ENCODE measurements at regions not wholly inside any gene's neighbourhood (a gene's known extent, or its start where the extent isn't known, plus 50 kb on each side); places are given as distances from the start of the nearest gene placed in this dataset.

- H3K9me3 Mint-ChIP-seq: peaks cover 9 to 12% of the 10 kb centered on the region in 2 donors
- H3K27ac Mint-ChIP-seq: no peak overlapping the region
- ATAC-seq (replicated peaks in 1 of 2) (no peak), DNase-seq (no peak)
- H3K4me1 Mint-ChIP-seq (ENCODE audit: low read depth): peaks cover 8% of the 10 kb centered on the region
- H3K36me3 Mint-ChIP-seq (ENCODE audit: insufficient read depth in 2 of 2): no peaks in the 10 kb centered on the region
- H3K4me3 Mint-ChIP-seq: no peak overlapping the region
- no peaks in the 10 kb centered on the region for H3K27me3 Mint-ChIP-seq (ENCODE audit: low read depth)
Measured at GRCh38 chr4:22072726-22073125, 124.2 kb upstream of the KCNIP4 start.

GRCh38 chr4:22072240-22072639, 123.7 kb upstream of the KCNIP4 start:
- H3K36me3 Mint-ChIP-seq (ENCODE audit: insufficient read depth in 2 of 2): no peaks in the 10 kb centered on the region
- H3K27ac Mint-ChIP-seq: no peak overlapping the region
- H3K4me3 Mint-ChIP-seq: no peak overlapping the region
- H3K9me3 Mint-ChIP-seq: peaks cover 7 to 12% of the 10 kb centered on the region in 2 donors
- peaks cover 8% of the 10 kb centered on the region for H3K4me1 Mint-ChIP-seq (ENCODE audit: low read depth)
- ATAC-seq (replicated peaks in 1 of 2): peak; percentile 24 to 28
- no peak for DNase-seq
- H3K27me3 Mint-ChIP-seq (ENCODE audit: low read depth): no peaks in the 10 kb centered on the region

DNA sequence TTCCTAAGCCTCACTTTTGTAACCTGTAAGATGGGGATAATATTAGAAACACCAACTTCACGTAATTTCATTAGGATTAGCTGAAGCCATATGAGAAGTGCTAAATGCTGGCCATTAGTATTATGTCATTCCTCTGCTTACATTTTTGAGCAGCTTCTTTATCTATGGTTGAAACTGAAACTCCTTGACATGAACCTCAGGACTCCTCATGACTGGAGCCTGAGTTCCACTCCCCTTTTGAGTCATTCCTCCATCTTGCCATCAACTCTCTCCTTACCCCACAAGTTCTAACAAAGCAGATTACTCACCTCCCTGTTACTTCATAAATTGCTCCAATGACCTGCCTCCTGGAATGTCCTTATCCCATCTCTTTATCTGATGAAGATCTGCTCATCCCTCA, 123.2 kb upstream of the KCNIP4 start:
- Mint-ChIP-seq H3K4me3 (no peak overlapping the region), H3K36me3 (ENCODE audit: insufficient read depth in 2 of 2) (no peaks in the 10 kb centered on the region), H3K4me1 (ENCODE audit: low read depth) (peaks cover 8% of the 10 kb centered on the region), H3K27me3 (ENCODE audit: low read depth) (no peaks in the 10 kb centered on the region), H3K9me3 (peaks cover 7 to 12% of the 10 kb centered on the region in 2 donors), H3K27ac (no peak overlapping the region)
- ATAC-seq (replicated peaks in 1 of 2) (peak; percentile 53 to 60), DNase-seq (peak in 1 of 2 donors; percentile 1)

DNA sequence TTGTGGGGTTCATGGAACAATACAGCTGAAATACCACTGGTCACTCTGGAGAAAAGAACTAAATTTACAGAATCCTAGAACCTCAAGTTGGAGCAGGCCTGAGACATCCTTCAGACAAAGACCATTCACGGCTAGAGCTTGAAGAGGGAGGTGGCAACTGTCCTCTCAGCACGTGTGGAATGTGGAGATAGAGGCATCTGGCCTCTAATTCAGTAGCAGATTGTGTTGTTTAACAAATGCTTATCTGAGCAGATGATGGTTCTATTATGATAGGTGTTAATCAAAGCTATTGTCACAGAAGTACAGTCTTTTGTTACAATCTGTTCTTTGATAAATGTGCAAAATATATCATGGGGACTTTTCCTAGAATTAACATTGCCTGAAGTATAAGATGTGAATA, 121.7 kb upstream of the KCNIP4 start:
- no peak for ATAC-seq (replicated peaks in 1 of 2)
- H3K27me3 Mint-ChIP-seq (ENCODE audit: low read depth): no peaks in the 10 kb centered on the region
- H3K27ac Mint-ChIP-seq: no peak overlapping the region
- peaks cover 8% of the 10 kb centered on the region for H3K4me1 Mint-ChIP-seq (ENCODE audit: low read depth)
- DNase-seq: no peak
- H3K4me3 Mint-ChIP-seq: no peak overlapping the region
- peaks cover 4 to 9% of the 10 kb centered on the region in 2 donors for H3K9me3 Mint-ChIP-seq
- H3K36me3 Mint-ChIP-seq (ENCODE audit: insufficient read depth in 2 of 2): no peaks in the 10 kb centered on the region

DNA sequence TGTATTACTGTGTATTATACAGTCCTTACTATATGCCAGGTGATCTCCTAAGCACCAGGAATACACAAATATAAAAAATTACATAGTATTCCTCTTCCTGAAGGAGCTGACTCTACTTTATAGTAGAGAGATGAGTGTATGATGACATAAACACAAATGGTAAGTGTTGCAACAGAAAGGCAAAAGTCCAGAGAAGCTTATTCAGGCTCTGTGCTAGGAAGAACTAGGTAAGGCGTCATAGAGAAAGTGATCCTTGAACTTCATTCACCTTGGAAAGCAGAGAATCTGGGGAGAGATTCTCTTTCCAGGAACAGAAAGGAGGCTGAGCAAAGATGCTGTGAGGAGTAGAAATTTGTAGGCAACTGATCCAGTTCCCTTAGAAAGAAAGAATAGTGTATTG, 115.0 kb upstream of the KCNIP4 start:
- H3K27me3 Mint-ChIP-seq (ENCODE audit: low read depth): no peaks in the 10 kb centered on the region
- H3K9me3 Mint-ChIP-seq: peaks cover 2 to 6% of the 10 kb centered on the region in 2 donors
- DNase-seq: no peak
- no peaks in the 10 kb centered on the region for H3K4me1 Mint-ChIP-seq (ENCODE audit: low read depth)
- no peak overlapping the region for H3K27ac Mint-ChIP-seq
- H3K36me3 Mint-ChIP-seq (ENCODE audit: insufficient read depth in 2 of 2): no peaks in the 10 kb centered on the region
- H3K4me3 Mint-ChIP-seq: no peak overlapping the region
- no peak for ATAC-seq (replicated peaks in 1 of 2)

GRCh38 chr4:22062676-22063075, 114.1 kb upstream of the KCNIP4 start:
- H3K27ac Mint-ChIP-seq: no peak overlapping the region
- no peak for DNase-seq
- no peaks in the 10 kb centered on the region for H3K36me3 Mint-ChIP-seq (ENCODE audit: insufficient read depth in 2 of 2)

DNA sequence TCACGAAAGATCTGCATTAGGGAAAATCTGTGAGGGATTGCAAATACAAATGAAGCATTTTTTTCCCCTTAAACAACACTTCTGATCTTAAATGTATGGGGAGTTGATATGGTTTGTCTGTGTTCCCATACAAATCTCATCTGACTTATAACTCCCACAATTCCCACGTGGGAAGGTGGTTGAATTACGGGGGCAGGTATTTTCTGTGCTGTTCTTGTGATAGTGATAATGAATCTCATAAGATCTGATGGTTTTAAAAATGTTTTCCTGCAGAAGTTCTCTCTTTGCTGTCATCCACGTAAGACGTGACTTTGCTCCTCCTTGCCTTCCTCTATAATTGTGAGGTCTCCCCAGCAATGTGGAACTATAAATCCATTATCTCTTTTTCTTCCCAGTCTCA, 107.4 kb upstream of the KCNIP4 start:
- DNase-seq (no peak), ATAC-seq (replicated peaks in 1 of 2) (no peak)
- peaks cover 12 to 16% of the 10 kb centered on the region in 2 donors for H3K9me3 Mint-ChIP-seq
- no peak overlapping the region for H3K4me3 Mint-ChIP-seq
- H3K36me3 Mint-ChIP-seq (ENCODE audit: insufficient read depth in 2 of 2): peaks cover 0 to 2% of the 10 kb centered on the region in 2 donors
- H3K27me3 Mint-ChIP-seq (ENCODE audit: low read depth): no peaks in the 10 kb centered on the region
- no peaks in the 10 kb centered on the region for H3K4me1 Mint-ChIP-seq (ENCODE audit: low read depth)
- H3K27ac Mint-ChIP-seq: no peak overlapping the region

More at GRCh38 chr4:22062676-22063075, 114.1 kb upstream of the KCNIP4 start:
- ATAC-seq (replicated peaks in 1 of 2): no peak
- H3K9me3 Mint-ChIP-seq: peaks cover 2 to 8% of the 10 kb centered on the region in 2 donors
- H3K4me3 Mint-ChIP-seq: no peak overlapping the region
- H3K27me3 Mint-ChIP-seq (ENCODE audit: low read depth): no peaks in the 10 kb centered on the region
- H3K4me1 Mint-ChIP-seq (ENCODE audit: low read depth): no peaks in the 10 kb centered on the region

DNA sequence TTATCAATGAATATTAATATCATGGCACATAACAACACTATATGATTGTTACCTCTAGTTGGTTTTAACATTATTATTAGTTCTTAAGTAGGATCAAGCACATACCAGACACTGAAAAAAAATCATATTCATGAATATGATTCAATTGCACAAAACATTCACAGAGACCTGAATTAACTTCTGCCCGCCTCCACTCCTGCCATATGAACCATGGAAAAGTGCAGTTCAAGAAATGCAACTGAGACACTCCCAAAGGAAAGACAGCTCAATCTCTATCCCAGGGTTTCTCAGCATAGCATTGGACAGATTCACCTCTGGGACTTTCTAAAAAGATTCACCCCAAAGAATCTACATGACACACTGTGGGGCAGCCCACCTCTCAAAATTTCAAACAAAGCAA, 103.5 kb upstream of the KCNIP4 start:
- Mint-ChIP-seq H3K4me1 (ENCODE audit: low read depth) (no peaks in the 10 kb centered on the region), H3K9me3 (peaks cover 12 to 13% of the 10 kb centered on the region in 2 donors), H3K27ac (no peak overlapping the region), H3K27me3 (ENCODE audit: low read depth) (no peaks in the 10 kb centered on the region), H3K36me3 (ENCODE audit: insufficient read depth in 2 of 2) (peaks cover 0 to 2% of the 10 kb centered on the region in 2 donors), H3K4me3 (no peak overlapping the region)
- DNase-seq: no peak
- no peak for ATAC-seq (replicated peaks in 1 of 2)

DNA sequence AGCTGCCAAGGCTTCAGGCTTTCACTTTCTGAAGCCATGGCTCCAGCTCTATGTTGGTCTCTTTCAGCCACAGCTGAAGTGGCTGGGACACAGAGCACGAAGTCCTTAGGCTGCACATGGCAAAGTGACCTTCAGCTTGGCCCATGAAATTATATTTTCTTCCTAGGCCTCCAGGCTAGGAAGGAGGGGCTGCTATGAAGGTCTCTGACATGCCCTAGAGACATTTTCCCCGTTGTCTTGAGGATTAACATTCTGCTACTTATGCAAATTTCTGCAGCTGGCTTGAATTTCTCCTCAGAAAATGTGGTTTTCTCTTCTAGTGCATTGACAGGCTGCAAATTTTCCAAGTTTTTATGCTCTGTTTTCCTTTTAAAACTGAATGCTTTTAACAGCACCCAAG, 99.8 kb upstream of the KCNIP4 start:
- no peak for DNase-seq
- H3K4me3 Mint-ChIP-seq: no peak overlapping the region
- H3K9me3 Mint-ChIP-seq: peaks cover 7 to 10% of the 10 kb centered on the region in 2 donors
- H3K4me1 Mint-ChIP-seq (ENCODE audit: low read depth): no peaks in the 10 kb centered on the region
- no peaks in the 10 kb centered on the region for H3K27me3 Mint-ChIP-seq (ENCODE audit: low read depth)
- no peak for ATAC-seq (replicated peaks in 1 of 2)
- no peaks in the 10 kb centered on the region for H3K36me3 Mint-ChIP-seq (ENCODE audit: insufficient read depth in 2 of 2)
- no peak overlapping the region for H3K27ac Mint-ChIP-seq

GRCh38 chr4:22047793-22048192, 99.2 kb upstream of the KCNIP4 start:
- no peak overlapping the region for H3K4me3 Mint-ChIP-seq
- DNase-seq: no peak

DNA sequence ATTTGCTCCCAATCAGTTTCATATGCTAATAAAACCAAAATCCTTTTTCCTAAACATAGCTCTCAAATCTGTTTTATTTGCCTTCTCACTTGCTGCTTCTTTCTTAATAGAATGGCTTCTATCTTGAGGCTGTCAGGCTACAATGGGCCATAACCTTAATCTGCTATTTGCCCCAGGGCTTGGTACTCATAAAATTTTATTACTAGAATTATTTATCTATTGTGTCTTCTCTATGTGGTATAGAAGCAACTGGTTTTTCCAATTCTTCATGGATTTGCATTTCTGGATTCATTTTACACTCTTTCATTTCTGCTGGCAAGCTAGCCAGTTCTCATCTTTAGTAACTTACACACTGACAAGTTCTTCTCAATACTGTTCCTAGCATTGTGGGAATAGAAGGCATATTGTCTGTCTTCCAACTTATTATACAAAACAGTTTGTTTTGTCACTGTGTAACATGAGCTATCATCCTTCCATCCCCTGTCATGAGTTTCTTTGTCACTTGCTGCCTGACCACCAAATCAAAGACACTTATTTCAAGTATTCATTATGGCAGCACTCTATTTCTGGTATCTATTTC, 96.6 kb upstream of the KCNIP4 start:
- ATAC-seq (replicated peaks in 1 of 2) (no peak), DNase-seq (no peak)
- Mint-ChIP-seq H3K27me3 (ENCODE audit: low read depth) (no peaks in the 10 kb centered on the region), H3K4me1 (ENCODE audit: low read depth) (no peaks in the 10 kb centered on the region), H3K36me3 (ENCODE audit: insufficient read depth in 2 of 2) (no peaks in the 10 kb centered on the region), H3K4me3 (no peak overlapping the region), H3K27ac (no peak overlapping the region), H3K9me3 (peaks cover 7 to 8% of the 10 kb centered on the region in 2 donors)

More at GRCh38 chr4:22047793-22048192, 99.2 kb upstream of the KCNIP4 start:
- peaks cover 7 to 10% of the 10 kb centered on the region in 2 donors for H3K9me3 Mint-ChIP-seq
- H3K27ac Mint-ChIP-seq: no peak overlapping the region
- H3K4me1 Mint-ChIP-seq (ENCODE audit: low read depth): no peaks in the 10 kb centered on the region
- no peaks in the 10 kb centered on the region for H3K36me3 Mint-ChIP-seq (ENCODE audit: insufficient read depth in 2 of 2)
- H3K27me3 Mint-ChIP-seq (ENCODE audit: low read depth): no peaks in the 10 kb centered on the region
- ATAC-seq (replicated peaks in 1 of 2): no peak

DNA sequence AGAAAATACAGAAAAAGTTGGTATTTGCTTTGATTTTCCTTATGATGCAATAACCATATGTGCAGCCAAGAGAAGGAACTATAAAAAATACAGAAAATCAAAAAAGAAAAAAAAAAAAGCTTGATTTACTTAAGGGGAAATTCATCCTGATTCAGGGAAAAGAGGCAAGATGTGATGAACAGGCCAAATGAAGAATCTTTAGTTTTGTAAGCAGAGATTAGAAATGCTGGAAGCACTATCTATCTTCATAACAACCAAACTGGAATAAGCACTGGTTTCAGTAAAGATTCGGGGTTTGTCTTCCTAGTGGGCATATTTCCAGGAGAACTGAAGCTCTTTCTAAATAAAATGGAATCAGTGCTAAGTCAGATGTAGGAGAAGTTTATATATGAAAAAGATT, 82.9 kb upstream of the KCNIP4 start:
- H3K4me3 Mint-ChIP-seq: no peak overlapping the region
- H3K4me1 Mint-ChIP-seq (ENCODE audit: low read depth): no peaks in the 10 kb centered on the region
- no peaks in the 10 kb centered on the region for H3K36me3 Mint-ChIP-seq (ENCODE audit: insufficient read depth in 2 of 2)
- no peak for DNase-seq
- H3K27ac Mint-ChIP-seq: no peak overlapping the region
- H3K9me3 Mint-ChIP-seq: peaks cover 5 to 9% of the 10 kb centered on the region in 2 donors
- no peaks in the 10 kb centered on the region for H3K27me3 Mint-ChIP-seq (ENCODE audit: low read depth)
- no peak for ATAC-seq (replicated peaks in 1 of 2)

DNA sequence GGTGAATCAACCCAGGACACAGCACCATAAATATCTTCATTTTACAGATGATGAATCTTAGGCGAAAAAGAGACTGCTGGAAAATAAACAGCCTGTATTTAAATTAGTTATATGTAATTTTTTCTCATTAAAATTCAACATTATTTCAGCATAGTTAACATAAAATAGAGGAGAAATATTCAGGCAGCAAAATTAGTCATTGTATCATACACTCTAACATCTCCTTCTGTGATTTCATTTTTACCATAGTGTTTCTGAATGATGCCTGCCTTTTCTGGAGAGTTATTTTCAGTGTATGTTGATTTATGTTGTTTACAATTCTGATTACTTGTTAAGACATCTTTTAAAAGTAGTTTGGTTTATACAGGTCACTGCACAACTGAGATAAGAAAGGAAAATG, 82.3 kb upstream of the KCNIP4 start:
- Mint-ChIP-seq H3K9me3 (peaks cover 5 to 7% of the 10 kb centered on the region in 2 donors), H3K4me1 (ENCODE audit: low read depth) (no peaks in the 10 kb centered on the region), H3K4me3 (no peak overlapping the region), H3K36me3 (ENCODE audit: insufficient read depth in 2 of 2) (no peaks in the 10 kb centered on the region), H3K27ac (no peak overlapping the region), H3K27me3 (ENCODE audit: low read depth) (no peaks in the 10 kb centered on the region)
- no peak for ATAC-seq (replicated peaks in 1 of 2)
- no peak for DNase-seq

DNA sequence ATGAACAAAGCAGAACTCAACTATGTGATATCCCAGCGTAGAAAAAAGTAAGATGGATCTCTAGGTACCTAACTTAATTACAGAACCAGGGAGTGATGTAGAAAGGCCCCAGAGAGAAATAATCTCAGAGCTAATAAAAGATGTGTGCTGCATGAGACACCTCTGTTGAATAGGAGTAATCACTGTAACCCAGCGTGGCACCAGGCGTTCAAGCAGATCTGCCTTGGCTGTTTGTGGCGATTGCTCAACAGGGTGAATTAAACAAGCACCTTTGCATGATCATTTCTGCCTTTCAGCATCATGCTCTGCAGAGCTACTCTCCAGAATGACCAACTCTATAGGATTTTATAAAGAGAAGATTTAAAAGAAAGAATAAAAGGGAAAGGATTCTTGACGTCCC, 81.7 kb upstream of the KCNIP4 start:
- H3K36me3 Mint-ChIP-seq (ENCODE audit: insufficient read depth in 2 of 2): no peaks in the 10 kb centered on the region
- peaks cover 5 to 6% of the 10 kb centered on the region in 2 donors for H3K9me3 Mint-ChIP-seq
- DNase-seq (no peak), ATAC-seq (replicated peaks in 1 of 2) (no peak)
- no peaks in the 10 kb centered on the region for H3K4me1 Mint-ChIP-seq (ENCODE audit: low read depth)
- H3K4me3 Mint-ChIP-seq: no peak overlapping the region
- H3K27ac Mint-ChIP-seq: no peak overlapping the region
- no peaks in the 10 kb centered on the region for H3K27me3 Mint-ChIP-seq (ENCODE audit: low read depth)

Data from activated T-cell treated with anti-CD3 and anti-CD28 coated beads, Interleukin-2, amount 50 U/mL, for 72 hours (primary cell).